Lower lobe of right lung (tissue), 2 donors: ENCODE measurements at regions not wholly inside any gene's neighbourhood (a gene's known extent, or its start where the extent isn't known, plus 50 kb on each side); places are given as distances from the start of the nearest gene placed in this dataset.

Experiments
- ATAC-seq, 2 donors: fragments of 200-7000 bp; cut with Tn5 transposase; one replicate each; pipeline ENCODE4 v1.9.1; 2020 to 2022; ENCODE audit warnings: mild to moderate bottlenecking in 2 of 2, moderate library complexity in 2 of 2
- DNase-seq: peaks from one replicate; pipeline ENCODE4 v3.0.0-alpha.2; 2020
- H3K27ac ChIP-seq: fragments of 200-600 bp; one replicate; pipeline ENCODE4 v1.8.0; 2022
- H3K27me3 ChIP-seq: fragments of 200-600 bp; one replicate; pipeline ENCODE4 v1.8.0; 2022; ENCODE audit warnings: low read depth
- H3K36me3 ChIP-seq: fragments of 200-600 bp; one replicate; pipeline ENCODE4 v1.8.0; 2022; ENCODE audit warnings: mild to moderate bottlenecking
- H3K4me1 ChIP-seq: fragments of 200-600 bp; one replicate; pipeline ENCODE4 v1.8.0; 2022
- H3K4me3 ChIP-seq: fragments of 200-600 bp; one replicate; pipeline ENCODE4 v1.8.0; 2022; ENCODE audit warnings: mild to moderate bottlenecking
- H3K9me3 ChIP-seq: fragments of 200-600 bp; one replicate; pipeline ENCODE4 v1.8.0; 2022
- intact Hi-C: fragments of 100-400 bp; cut with DNase I; formaldehyde crosslinking; loops from one replicate; pipeline ENCODE4 v1.11.0; 2022
- TF ChIP-seq, protein P1 (sequence below): fragments of 200-600 bp; IDR thresholded peaks from one replicate; pipeline ENCODE4 v1.8.0; 2022; ENCODE audit warnings: antibody characterized with exemption, mild to moderate bottlenecking
- donor health status: DM: no; HTN: yes; CAD: no; lungs with severe emphysema.

DNA sequence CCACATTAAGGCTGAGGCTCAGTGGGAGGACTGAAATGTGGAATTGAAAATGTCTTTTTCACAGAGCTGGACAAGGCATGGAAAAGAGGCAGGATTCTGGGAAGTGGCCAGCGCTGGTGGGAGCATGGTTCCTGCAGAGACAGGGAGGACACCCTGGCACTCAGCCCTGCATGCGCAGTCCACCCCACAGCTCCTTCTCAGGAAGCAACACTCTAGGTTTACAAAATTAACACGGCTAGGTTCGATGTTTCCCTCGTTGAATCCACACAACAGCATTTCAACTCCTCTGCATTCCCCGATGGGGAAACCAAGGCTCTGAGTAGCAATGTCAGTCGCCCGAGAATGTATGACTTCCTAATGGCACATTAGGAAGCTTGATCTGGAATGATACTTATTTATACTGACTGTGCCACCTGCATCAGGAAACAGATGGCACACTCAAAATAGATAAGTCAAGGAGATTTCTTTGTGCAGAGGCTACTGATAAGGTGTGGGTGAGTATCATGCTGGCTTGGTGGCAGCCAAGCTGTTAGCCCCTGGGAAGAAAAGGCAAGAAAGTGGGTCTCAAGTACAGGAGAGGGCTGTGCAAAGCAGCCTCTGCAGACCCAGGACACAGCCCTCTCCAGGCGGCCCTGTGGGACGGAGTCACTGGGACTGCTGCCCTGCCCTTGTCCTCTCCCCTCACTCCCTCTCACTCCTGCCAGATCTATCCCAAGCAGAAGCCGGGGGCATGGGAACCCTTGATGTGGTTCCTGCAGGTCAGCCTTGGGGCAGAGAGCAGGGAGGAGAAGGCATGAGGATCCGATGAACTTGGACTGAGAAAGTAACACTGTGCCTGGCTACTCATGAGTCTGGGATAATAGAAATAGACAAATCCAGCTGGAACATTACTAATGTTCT lies 158.4 kb upstream of the FHL2 start:
- intact Hi-C loops: no loop called here
- H3K27ac ChIP-seq: no peak overlapping the region

DNA sequence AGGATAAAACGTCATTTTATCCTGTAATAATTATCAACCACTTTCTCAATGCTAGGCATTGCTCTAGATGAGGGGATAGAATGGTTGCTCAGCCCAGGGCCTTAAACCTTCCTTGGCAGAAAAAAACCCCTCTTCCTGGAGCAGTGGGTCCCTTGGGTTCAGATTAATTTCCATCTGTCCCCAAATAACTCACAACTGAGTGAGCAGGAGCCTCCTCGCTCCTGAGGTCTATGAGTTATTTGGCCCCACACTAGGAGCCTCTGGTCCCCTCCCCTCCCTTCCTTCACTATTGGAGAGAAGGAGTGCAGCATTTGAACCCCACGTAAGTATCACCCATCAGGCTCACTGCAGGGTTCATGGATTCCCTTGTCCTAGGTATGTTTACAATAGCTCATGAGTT lies 157.5 kb upstream of the FHL2 start:
- no peaks in the 10 kb centered on the region for H3K9me3 ChIP-seq
- H3K36me3 ChIP-seq: no peaks in the 10 kb centered on the region
- DNase-seq (no peak), ATAC-seq (no peak)
- peaks cover 5% of the 10 kb centered on the region for H3K4me1 ChIP-seq
- intact Hi-C loops: no loop called here
- no peak overlapping the region for H3K27ac ChIP-seq
- no peaks in the 10 kb centered on the region for H3K27me3 ChIP-seq
- TF ChIP-seq, protein P1, sequence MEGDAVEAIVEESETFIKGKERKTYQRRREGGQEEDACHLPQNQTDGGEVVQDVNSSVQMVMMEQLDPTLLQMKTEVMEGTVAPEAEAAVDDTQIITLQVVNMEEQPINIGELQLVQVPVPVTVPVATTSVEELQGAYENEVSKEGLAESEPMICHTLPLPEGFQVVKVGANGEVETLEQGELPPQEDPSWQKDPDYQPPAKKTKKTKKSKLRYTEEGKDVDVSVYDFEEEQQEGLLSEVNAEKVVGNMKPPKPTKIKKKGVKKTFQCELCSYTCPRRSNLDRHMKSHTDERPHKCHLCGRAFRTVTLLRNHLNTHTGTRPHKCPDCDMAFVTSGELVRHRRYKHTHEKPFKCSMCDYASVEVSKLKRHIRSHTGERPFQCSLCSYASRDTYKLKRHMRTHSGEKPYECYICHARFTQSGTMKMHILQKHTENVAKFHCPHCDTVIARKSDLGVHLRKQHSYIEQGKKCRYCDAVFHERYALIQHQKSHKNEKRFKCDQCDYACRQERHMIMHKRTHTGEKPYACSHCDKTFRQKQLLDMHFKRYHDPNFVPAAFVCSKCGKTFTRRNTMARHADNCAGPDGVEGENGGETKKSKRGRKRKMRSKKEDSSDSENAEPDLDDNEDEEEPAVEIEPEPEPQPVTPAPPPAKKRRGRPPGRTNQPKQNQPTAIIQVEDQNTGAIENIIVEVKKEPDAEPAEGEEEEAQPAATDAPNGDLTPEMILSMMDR: no peak
- no peak overlapping the region for H3K4me3 ChIP-seq

More for the DNA sequence above, 158.4 kb upstream of the FHL2 start:
- DNase-seq (no peak), ATAC-seq (peak in 1 of 2 donors; percentile 36)
- no peak overlapping the region for H3K4me3 ChIP-seq
- TF ChIP-seq, protein P1: no peak
- H3K27me3 ChIP-seq: peaks cover 3% of the 10 kb centered on the region
- H3K4me1 ChIP-seq: peaks cover 5% of the 10 kb centered on the region
- no peaks in the 10 kb centered on the region for H3K36me3 ChIP-seq
- H3K9me3 ChIP-seq: no peaks in the 10 kb centered on the region

DNA sequence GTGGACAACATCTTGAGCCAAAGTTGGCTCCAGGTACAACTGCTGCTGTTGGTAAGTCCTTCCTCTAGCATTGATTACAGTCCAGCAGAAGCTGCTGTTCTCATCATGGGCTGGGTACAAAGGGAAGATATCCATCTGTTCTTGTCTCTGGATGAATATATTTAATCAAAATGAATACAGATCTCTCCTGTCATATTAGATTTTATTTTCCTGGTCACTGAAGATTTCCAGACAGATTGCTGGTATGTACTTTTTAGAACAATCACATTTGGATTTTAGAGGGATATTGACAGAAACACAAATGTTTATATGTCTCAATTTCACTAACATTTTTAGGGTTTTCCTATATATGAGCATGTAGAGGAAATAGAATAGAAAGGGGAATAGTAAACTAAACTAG lies 155.4 kb upstream of the FHL2 start:
- no peaks in the 10 kb centered on the region for H3K27me3 ChIP-seq
- H3K27ac ChIP-seq: no peak overlapping the region
- H3K36me3 ChIP-seq: no peaks in the 10 kb centered on the region
- intact Hi-C loops: no loop called here
- DNase-seq: no peak
- ATAC-seq: no peak
- H3K4me1 ChIP-seq: peaks cover 5% of the 10 kb centered on the region
- TF ChIP-seq, protein P1: no peak
- H3K4me3 ChIP-seq: no peak overlapping the region
- H3K9me3 ChIP-seq: no peaks in the 10 kb centered on the region

DNA sequence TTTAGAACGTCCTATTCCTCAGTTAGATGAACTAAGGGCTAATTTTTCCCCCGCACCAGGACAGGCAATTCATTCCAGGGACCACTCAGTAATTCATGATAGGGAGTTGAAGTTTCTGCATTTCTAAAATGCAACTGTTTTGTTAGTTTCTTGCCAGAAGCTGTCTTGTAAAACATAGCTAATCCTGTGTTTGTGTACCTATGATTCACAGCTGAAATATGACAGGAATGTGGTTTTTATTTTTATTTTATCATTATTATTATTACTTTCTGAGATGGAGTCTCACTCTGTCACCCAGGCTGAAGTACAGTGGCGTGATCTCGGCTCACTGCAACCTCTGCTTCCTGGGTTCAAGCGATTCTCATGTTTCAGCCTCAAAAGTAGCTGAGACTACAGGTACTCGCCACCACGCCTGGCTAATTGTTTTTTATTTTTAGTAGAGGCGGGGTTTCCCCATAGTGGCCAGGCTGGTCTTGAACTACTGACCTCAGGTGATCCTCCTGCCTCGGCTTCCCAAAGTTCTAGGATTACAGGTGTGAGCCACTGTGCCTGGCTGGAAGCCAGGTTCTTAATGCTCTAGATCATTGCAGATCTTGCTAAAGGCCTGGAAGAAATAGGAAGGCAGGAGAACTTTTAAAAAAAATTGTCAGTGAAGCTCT lies 154.8 kb upstream of the FHL2 start:
- H3K9me3 ChIP-seq: no peaks in the 10 kb centered on the region
- no peaks in the 10 kb centered on the region for H3K27me3 ChIP-seq
- no peaks in the 10 kb centered on the region for H3K36me3 ChIP-seq
- no peak for ATAC-seq
- TF ChIP-seq, protein P1: no peak
- DNase-seq: no peak
- intact Hi-C loops: no loop called here
- no peak overlapping the region for H3K27ac ChIP-seq
- H3K4me1 ChIP-seq: peaks cover 5% of the 10 kb centered on the region
- H3K4me3 ChIP-seq: no peak overlapping the region

DNA sequence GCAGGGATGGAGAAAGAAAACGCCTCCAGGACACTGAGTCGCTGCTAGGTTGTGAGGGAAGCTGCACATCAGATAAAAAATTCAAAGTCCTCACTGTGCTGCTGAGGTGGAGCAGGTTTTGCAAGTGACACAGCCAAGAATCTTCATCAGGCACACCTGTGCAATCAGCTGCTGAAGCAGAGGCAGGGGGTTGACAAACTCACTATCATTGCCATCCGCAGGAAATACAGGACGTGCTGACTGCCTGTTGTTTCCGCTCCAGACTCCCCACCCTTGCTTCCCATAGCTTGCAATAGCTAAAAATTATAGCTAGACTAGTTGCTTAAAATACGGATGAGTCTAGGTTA lies 147.8 kb upstream of the FHL2 start:
- peaks cover 7% of the 10 kb centered on the region for H3K27me3 ChIP-seq
- ATAC-seq: no peak
- no peak overlapping the region for H3K4me3 ChIP-seq
- TF ChIP-seq, protein P1: no peak
- H3K36me3 ChIP-seq: no peaks in the 10 kb centered on the region
- H3K27ac ChIP-seq: no peak overlapping the region
- no peak for DNase-seq
- H3K9me3 ChIP-seq: no peaks in the 10 kb centered on the region
- no peaks in the 10 kb centered on the region for H3K4me1 ChIP-seq
- intact Hi-C loops: no loop called here
